H9 (cell line): ENCODE measurements at regions not wholly inside any gene's neighbourhood (a gene's known extent, or its start where the extent isn't known, plus 50 kb on each side); places are given as distances from the start of the nearest gene placed in this dataset.

Experiments
- DNase-seq: peaks from one replicate; pipeline ENCODE4 v3.0.0-alpha.2; 2017
- H2AFZ ChIP-seq: one replicate; pipeline ENCODE4 v1.6.1; 2013; ENCODE audit warnings: mild to moderate bottlenecking, low read length, control low read depth, moderate library complexity
- H2AK5ac ChIP-seq: 2 replicates; pipeline ENCODE4 v1.6.1; 2013; ENCODE audit warnings: low read length, control low read depth, mixed read lengths; ENCODE audit not compliant: insufficient read length
- H2BK120ac ChIP-seq: one replicate; pipeline ENCODE4 v1.6.1; 2013; ENCODE audit warnings: low read depth, mild to moderate bottlenecking, low read length, control low read depth, inconsistent platforms; ENCODE audit not compliant: poor library complexity, severe bottlenecking
- H2BK12ac ChIP-seq: 2 replicates; pipeline ENCODE4 v1.6.1; 2013; ENCODE audit warnings: low read length, control low read depth, mixed read lengths, low read depth; ENCODE audit not compliant: insufficient read length
- H2BK15ac ChIP-seq: 2 replicates; pipeline ENCODE4 v1.6.1; 2013; ENCODE audit warnings: low read depth, low read length, control low read depth
- H2BK20ac ChIP-seq: one replicate; pipeline ENCODE4 v1.6.1; 2013; ENCODE audit warnings: low read depth, mild to moderate bottlenecking, low read length, control low read depth, inconsistent platforms; ENCODE audit not compliant: poor library complexity, severe bottlenecking
- H2BK5ac ChIP-seq: 2 replicates; pipeline ENCODE4 v1.6.1; 2013; ENCODE audit warnings: low read length, control low read depth, mixed read lengths; ENCODE audit not compliant: insufficient read length
- H3K14ac ChIP-seq: 2 replicates; pipeline ENCODE4 v1.6.1; 2013; ENCODE audit warnings: low read length, control low read depth; ENCODE audit not compliant: insufficient read depth
- H3K18ac ChIP-seq: 2 replicates; pipeline ENCODE4 v1.6.1; 2013; ENCODE audit warnings: low read depth, mild to moderate bottlenecking, mixed read lengths, low read length, control low read depth; ENCODE audit not compliant: insufficient read length
- H3K23ac ChIP-seq: 2 replicates; pipeline ENCODE4 v1.6.1; 2013; ENCODE audit warnings: low read length, control low read depth, mixed read lengths, low read depth; ENCODE audit not compliant: insufficient read length
- H3K23me2 ChIP-seq: 2 replicates; pipeline ENCODE4 v1.6.1; 2013; ENCODE audit warnings: low read depth, mild to moderate bottlenecking, mixed read lengths, low read length, control low read depth; ENCODE audit not compliant: insufficient read length, poor library complexity, severe bottlenecking
- H3K27ac ChIP-seq: 2 replicates; pipeline ENCODE4 v1.5.1; 2013; ENCODE audit warnings: low read length, control low read depth, mixed read lengths, low read depth; ENCODE audit not compliant: insufficient read length
- H3K27me3 ChIP-seq: 2 replicates; pipeline ENCODE4 v1.6.1; 2013; ENCODE audit warnings: low read length, control low read depth, inconsistent platforms; ENCODE audit not compliant: insufficient read depth
- H3K4ac ChIP-seq: 2 replicates; pipeline ENCODE4 v1.6.1; 2013; ENCODE audit warnings: low read depth, mild to moderate bottlenecking, control low read depth, inconsistent platforms, low read length, moderate library complexity
- H3K4me1 ChIP-seq: 2 replicates; pipeline ENCODE4 v1.6.1; 2013; ENCODE audit warnings: low read length, control low read depth, inconsistent platforms; ENCODE audit not compliant: insufficient read depth
- H3K4me2 ChIP-seq: 2 replicates; pipeline ENCODE4 v1.6.1; 2013; ENCODE audit warnings: low read length, control low read depth, mixed read lengths; ENCODE audit not compliant: insufficient read length, insufficient read depth
- H3K56ac ChIP-seq: 2 replicates; pipeline ENCODE4 v1.6.1; 2013; ENCODE audit warnings: low read depth, mild to moderate bottlenecking, mixed read lengths, low read length, control low read depth; ENCODE audit not compliant: insufficient read length
- H3K79me1 ChIP-seq: 2 replicates; pipeline ENCODE4 v1.6.1; 2013; ENCODE audit warnings: low read depth, mild to moderate bottlenecking, moderate library complexity, low read length, control low read depth, inconsistent platforms; ENCODE audit not compliant: insufficient read depth, poor library complexity, severe bottlenecking
- H3K79me2 ChIP-seq: 2 replicates; pipeline ENCODE4 v1.6.1; 2013; ENCODE audit warnings: low read length, control low read depth, inconsistent platforms; ENCODE audit not compliant: insufficient read depth
- H3K9ac ChIP-seq: 2 replicates; pipeline ENCODE4 v1.6.1; 2013; ENCODE audit warnings: low read length, control low read depth, mixed read lengths; ENCODE audit not compliant: insufficient read length; ENCODE audit errors: extremely low read depth
- H3K9me3 ChIP-seq: one replicate; pipeline ENCODE4 v1.6.1; 2013; ENCODE audit warnings: low read depth, low read length, inconsistent platforms; ENCODE audit not compliant: control insufficient read depth
- H3T11ph ChIP-seq: one replicate; pipeline ENCODE4 v1.6.1; 2013; ENCODE audit warnings: mild to moderate bottlenecking, low read length, control low read depth, inconsistent platforms
- H4K20me1 ChIP-seq: one replicate; pipeline ENCODE4 v1.6.1; 2013; ENCODE audit not compliant: control insufficient read depth, insufficient read length, insufficient read depth
- H4K5ac ChIP-seq: 2 replicates; pipeline ENCODE4 v1.6.1; 2013; ENCODE audit warnings: low read depth, mild to moderate bottlenecking, mixed read lengths, low read length, control low read depth; ENCODE audit not compliant: insufficient read length
- H4K8ac ChIP-seq: replicated peaks from 2 replicates; pipeline ENCODE4 v1.6.1; 2013; ENCODE audit warnings: low read length, control low read depth, mixed read lengths, low read depth; ENCODE audit not compliant: insufficient read length
- H4K91ac ChIP-seq: 2 replicates; pipeline ENCODE4 v1.6.1; 2013; ENCODE audit warnings: low read depth, mild to moderate bottlenecking, moderate library complexity, mixed read lengths, low read length, control low read depth; ENCODE audit not compliant: insufficient read length
- H3K27ac Mint-ChIP-seq, 3 experiments: 2 replicates in 2 of 3; 3 replicates in 1 of 3; pipeline ENCODE4 v1.8.0; 2020 to 2021; ENCODE audit warnings: mixed read lengths in 3 of 3, mild to moderate bottlenecking in 1 of 3, moderate library complexity in 1 of 3
- H3K27me3 Mint-ChIP-seq: 2 replicates; pipeline ENCODE4 v1.8.0; 2021; ENCODE audit warnings: low read depth, mild to moderate bottlenecking, moderate library complexity, mixed read lengths
- H3K36me3 Mint-ChIP-seq, 3 experiments: 2 replicates in 2 of 3; 3 replicates in 1 of 3; pipeline ENCODE4 v1.8.0; 2020 to 2021; ENCODE audit warnings: low read depth in 3 of 3, mixed read lengths in 3 of 3; ENCODE audit not compliant: insufficient read depth in 1 of 3
- H3K4me1 Mint-ChIP-seq, 2 experiments: 2 replicates each; pipeline ENCODE4 v1.8.0; 2020; ENCODE audit warnings: mixed read lengths in 2 of 2
- H3K4me3 Mint-ChIP-seq, 2 experiments: 2 replicates in 1 of 2; 3 replicates in 1 of 2; pipeline ENCODE4 v1.8.0; 2020 to 2021; ENCODE audit warnings: mild to moderate bottlenecking in 2 of 2, mixed read lengths in 2 of 2, moderate library complexity in 1 of 2
- H3K9me3 Mint-ChIP-seq, 2 experiments: 2 replicates in 1 of 2; 3 replicates in 1 of 2; pipeline ENCODE4 v1.8.0; 2020; ENCODE audit warnings: mild to moderate bottlenecking in 2 of 2, mixed read lengths in 2 of 2, moderate library complexity in 1 of 2
- WGBS: extraction: QIAGEN DNeasy Blood & Tissue Kit; methylation state at CpG from one replicate; pipeline ENCODE4 v1.1.7; 2013; ENCODE audit warnings: missing lambda C conversion rate, low lambda C conversion rate, mixed read lengths; ENCODE audit not compliant: insufficient read length; ENCODE audit errors: extremely low coverage; 5-methylcytosine and 5-hydroxymethylcytosine counted together
- TF ChIP-seq, protein P1 (sequence below): fragments of 200-600 bp; sonication (generic); conservative IDR thresholded peaks from 3 replicates; pipeline ENCODE4 v1.8.0; 2021; ENCODE audit warnings: antibody characterized with exemption, mild to moderate bottlenecking

DNA sequence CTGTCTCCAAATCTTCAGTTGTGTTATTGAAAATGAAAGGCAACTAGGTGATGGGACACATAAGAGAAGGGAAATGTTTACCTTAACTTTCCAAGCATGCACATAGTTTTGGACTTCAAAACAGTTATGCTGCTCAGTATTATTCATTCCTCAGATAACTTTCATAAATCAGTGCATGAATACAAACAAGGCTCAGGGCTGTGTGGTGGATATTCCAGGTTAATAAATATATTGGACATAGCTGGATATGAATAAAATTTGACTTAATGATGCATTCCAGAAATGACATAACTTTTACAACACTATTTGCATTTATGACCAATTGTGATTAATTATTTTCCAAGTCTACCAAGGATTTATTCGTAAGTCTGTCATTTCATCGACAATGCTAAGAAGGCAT lies 301.2 kb upstream of the ZNF804A start:
- no peak for DNase-seq
- Histone ChIP-seq H3K79me1 (no peaks in the 10 kb centered on the region), H2BK5ac (no peak overlapping the region)

More for the DNA sequence above, 301.2 kb upstream of the ZNF804A start:
- Histone ChIP-seq H3K23ac (no peak overlapping the region), H3K4me1 (no peaks in the 10 kb centered on the region), H4K8ac (no peak overlapping the region), H3K4ac (no peak overlapping the region), H2BK15ac (no peak overlapping the region), H2BK20ac (no peak overlapping the region), H3T11ph (no peak overlapping the region), H3K9me3 (no peaks in the 10 kb centered on the region), H4K5ac (no peak overlapping the region), H4K20me1 (no peaks in the 10 kb centered on the region), H3K27ac (no peak overlapping the region), H2BK120ac (no peak overlapping the region), H3K9ac (no peak overlapping the region), H3K14ac (no peak overlapping the region), H2BK12ac (no peak overlapping the region), H2AK5ac (no peak overlapping the region), H3K27me3 (no peaks in the 10 kb centered on the region), H3K18ac (no peak overlapping the region), H4K91ac (no peak overlapping the region), H2AFZ (no peak overlapping the region), H3K56ac (no peak overlapping the region), H3K79me2 (no peaks in the 10 kb centered on the region), H3K4me2 (no peak overlapping the region), H3K23me2 (no peaks in the 10 kb centered on the region)
- TF ChIP-seq, protein P1, sequence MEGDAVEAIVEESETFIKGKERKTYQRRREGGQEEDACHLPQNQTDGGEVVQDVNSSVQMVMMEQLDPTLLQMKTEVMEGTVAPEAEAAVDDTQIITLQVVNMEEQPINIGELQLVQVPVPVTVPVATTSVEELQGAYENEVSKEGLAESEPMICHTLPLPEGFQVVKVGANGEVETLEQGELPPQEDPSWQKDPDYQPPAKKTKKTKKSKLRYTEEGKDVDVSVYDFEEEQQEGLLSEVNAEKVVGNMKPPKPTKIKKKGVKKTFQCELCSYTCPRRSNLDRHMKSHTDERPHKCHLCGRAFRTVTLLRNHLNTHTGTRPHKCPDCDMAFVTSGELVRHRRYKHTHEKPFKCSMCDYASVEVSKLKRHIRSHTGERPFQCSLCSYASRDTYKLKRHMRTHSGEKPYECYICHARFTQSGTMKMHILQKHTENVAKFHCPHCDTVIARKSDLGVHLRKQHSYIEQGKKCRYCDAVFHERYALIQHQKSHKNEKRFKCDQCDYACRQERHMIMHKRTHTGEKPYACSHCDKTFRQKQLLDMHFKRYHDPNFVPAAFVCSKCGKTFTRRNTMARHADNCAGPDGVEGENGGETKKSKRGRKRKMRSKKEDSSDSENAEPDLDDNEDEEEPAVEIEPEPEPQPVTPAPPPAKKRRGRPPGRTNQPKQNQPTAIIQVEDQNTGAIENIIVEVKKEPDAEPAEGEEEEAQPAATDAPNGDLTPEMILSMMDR = no peak
- peaks cover 0 to 3% of the 10 kb centered on the region in 2 experiments; a peak in 1 of 4 replicates for H3K4me1 Mint-ChIP-seq
- no CpG with 5 or more reads among the region's 2 CpGs for WGBS
- H3K4me3 Mint-ChIP-seq = no peak overlapping the region
- no peaks in the 10 kb centered on the region for H3K9me3 Mint-ChIP-seq
- H3K27me3 Mint-ChIP-seq = no peaks in the 10 kb centered on the region
- no peaks in the 10 kb centered on the region for H3K36me3 Mint-ChIP-seq
- no peak overlapping the region for H3K27ac Mint-ChIP-seq
